HS-27A (cell line): ENCODE measurements at regions not wholly inside any gene's neighbourhood (a gene's known extent, or its start where the extent isn't known, plus 50 kb on each side); places are given as distances from the start of the nearest gene placed in this dataset.

Experiments
- DNase-seq: peaks from one replicate; pipeline ENCODE4 v3.0.0-alpha.2; 2012; ENCODE audit warnings: low read depth, missing footprints

GRCh38 chr5:38207343-38207742 is 51.0 kb upstream of the EGFLAM start:
- no peak for DNase-seq

DNA sequence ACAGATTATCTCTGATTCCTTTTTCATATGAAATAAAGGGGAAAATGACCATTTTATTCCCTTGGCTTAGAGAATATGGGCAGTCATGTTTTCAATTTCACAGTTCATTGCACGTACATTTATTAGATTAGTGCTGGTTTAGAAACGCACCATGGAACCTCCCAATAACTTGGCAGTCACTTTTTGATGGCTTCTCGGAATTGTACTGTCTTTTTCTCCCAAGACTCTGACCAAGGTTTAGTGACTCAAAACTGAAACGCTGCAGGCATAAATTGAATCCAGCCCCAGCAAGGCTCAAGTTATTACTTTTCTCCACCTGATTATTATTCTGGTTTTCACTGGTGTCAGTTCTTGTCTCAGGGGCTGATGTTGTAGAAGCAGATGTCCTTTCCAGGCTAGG is 55.6 kb upstream of the EGFLAM start:
- DNase-seq, result no peak

DNA sequence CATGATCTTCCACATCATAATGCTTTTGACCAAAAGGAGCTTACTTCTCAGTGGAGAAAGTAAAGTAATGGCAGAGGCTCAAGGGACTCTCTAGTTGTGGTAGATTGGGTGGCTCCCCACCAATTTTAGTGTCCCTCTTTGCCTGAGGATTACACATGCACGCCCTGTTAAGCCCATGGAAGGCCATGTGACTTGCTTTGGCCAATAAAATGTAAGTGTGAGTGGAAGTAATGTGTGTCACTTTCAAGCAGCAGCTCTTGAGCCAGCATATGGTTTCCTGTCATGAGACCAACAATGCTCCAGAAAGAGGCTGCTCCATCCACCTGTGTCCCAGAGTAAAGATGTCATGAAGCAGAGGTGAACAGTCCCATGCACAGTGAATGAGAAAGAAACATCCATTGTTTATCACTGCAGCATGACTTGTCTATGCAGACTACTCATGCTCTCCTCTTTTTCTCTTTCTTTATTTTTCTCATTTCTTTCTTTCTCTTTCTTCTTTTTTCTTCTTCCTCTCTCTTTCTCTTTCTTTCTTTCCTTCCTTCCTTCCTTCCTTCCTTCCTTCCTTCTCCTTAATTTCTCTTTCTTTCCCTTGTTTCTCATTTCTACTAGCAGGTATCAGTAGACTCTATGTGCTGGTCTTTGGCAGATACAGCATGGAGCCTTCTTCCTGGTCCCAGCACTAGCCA is 57.3 kb upstream of the EGFLAM start:
- no peak for DNase-seq

- DNase-seq, result no peak
Observed at GRCh38 chr5:38197118-38197517, 61.2 kb upstream of the EGFLAM start.

- peak; percentile 36 for DNase-seq
Observed at GRCh38 chr5:38193015-38193581, 65.3 kb upstream of the EGFLAM start.

GRCh38 chr5:38191693-38192092 is 66.7 kb upstream of the EGFLAM start:
- DNase-seq, result no peak

GRCh38 chr5:38190111-38190510 is 68.2 kb upstream of the EGFLAM start:
- DNase-seq, result no peak

DNA sequence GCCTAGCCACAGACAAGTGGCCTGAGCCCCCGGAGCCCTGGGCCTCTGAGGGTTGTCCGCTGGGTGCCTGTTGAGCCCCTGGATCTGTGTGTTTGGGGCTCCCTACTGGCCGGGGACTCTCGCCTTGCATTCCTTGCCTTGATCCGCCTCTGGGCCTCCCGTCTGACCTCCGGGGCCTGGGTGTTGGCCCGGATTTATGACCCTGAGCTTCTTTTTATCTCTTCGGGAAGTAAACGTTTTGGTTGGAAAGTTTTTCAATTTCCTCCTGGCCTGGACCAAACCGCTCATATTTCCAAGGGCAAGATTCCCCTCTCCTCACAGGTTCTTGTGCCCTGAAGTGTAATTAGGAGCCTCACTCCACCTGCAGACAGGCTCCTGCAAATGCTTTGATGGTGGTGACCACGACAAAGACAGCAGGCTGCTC is 69.3 kb upstream of the EGFLAM start:
- DNase-seq, result no peak

DNA sequence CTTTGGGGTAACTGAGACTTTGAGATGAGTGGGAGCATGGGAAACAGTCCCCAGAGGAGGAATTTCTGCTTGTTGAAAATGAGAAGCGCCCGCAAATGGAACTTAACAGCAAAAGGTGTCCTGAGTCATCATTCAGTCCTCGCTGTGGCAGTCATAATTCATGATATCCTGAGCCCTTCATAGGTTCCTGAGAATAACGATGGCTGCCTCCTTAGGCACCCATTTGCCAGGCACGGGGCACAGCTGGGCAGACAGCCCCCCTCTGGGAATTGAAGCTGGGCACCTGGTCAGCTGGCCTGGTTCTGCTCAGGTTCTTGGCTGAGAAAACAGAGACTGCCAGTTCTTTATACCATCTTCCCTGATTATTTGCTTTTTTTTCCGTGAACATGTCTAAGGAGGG is 69.8 kb upstream of the EGFLAM start:
- DNase-seq, result no peak

GRCh38 chr5:38187532-38187931 is 70.8 kb upstream of the EGFLAM start:
- DNase-seq, result no peak

DNA sequence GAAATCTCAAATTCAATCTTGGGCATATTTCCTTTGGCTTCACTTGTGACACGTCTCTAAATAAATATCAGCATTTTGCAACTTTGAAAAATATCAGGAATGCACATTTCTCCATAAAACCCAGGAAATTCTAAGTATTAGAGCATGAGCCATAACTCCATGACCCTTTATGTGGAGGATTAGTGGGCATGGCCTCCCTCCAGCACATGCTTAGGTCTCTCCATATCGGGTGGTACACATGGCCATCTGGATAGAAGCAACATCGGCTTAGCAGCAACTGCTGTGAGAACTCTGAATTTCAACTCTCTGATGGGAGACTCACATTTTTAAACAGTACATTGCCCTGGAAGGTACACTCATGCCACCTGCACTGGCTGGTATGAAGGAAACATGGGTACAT is 73.7 kb upstream of the EGFLAM start:
- DNase-seq, result no peak

DNA sequence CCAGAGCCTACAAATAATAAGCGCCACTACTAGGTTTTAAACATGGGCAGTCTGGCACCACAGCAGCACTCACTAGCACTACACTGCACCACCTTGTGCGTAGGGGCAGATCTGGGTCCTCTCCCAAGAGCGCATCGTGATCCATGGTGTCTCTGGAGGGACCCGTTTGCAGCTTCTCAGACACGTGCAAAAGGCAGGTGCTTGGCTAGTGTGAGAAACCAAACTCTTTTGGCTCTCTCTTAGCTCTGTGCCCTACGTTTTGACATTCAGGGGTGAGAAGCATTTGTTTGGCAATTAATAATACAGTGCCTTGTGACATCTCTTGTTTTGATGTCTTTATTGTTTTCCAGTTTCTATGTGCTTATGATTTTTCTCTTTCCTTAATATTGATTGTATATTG is 75.4 kb upstream of the EGFLAM start:
- DNase-seq, result no peak

DNA sequence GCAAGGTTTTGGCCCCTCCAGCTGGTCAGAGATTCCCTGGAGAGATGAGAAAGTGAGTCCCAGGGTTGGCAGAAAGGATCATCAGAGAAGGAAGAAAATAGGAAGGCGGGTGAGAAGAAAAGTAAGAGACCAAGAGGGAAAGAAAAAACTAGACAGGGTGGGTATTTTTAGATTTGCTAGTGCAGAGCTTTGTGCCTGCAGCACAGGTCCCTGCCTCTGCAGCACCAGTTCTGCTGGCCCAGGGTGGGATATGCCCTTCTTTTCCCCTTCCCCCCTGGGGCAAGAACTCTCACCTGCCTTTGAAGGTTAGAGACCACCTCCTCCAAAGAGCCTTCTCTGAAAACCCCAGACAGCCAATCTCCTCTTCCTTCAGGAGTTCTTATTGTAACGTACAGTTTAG is 90.3 kb upstream of the EGFLAM start:
- DNase-seq, result no peak

- DNase-seq, result no peak
Observed at GRCh38 chr5:38167562-38167996, 90.8 kb upstream of the EGFLAM start.

GRCh38 chr5:38166832-38167231 is 91.5 kb upstream of the EGFLAM start:
- no peak for DNase-seq

GRCh38 chr5:38165435-38165834 is 92.9 kb upstream of the EGFLAM start:
- no peak for DNase-seq

- DNase-seq, result no peak
Observed at GRCh38 chr5:38164776-38165399, 93.5 kb upstream of the EGFLAM start.

- no peak for DNase-seq
Observed at GRCh38 chr5:38163636-38164237, 94.6 kb upstream of the EGFLAM start.

- DNase-seq, result no peak
Observed at GRCh38 chr5:38162625-38163024, 95.7 kb upstream of the EGFLAM start.

DNA sequence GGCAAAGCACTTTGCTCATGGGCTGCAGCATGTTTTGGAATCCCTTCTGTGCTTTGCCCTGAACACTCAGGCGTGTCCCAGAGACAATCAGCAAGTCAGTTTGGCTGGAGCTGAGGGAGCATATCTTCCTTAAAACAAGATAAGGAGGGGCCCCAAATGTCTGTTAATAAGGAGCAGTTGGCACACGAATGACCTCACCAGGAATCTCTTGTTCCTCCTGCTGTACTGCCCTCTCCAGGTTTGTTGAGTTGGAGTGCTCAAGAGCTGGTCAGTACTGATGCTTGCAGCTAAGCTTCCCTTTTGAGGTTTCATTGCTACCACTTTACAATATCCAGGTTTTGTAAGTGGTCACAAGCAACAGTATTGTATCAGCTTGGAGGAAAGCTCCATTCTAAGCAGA is 101.3 kb upstream of the EGFLAM start:
- no peak for DNase-seq

DNA sequence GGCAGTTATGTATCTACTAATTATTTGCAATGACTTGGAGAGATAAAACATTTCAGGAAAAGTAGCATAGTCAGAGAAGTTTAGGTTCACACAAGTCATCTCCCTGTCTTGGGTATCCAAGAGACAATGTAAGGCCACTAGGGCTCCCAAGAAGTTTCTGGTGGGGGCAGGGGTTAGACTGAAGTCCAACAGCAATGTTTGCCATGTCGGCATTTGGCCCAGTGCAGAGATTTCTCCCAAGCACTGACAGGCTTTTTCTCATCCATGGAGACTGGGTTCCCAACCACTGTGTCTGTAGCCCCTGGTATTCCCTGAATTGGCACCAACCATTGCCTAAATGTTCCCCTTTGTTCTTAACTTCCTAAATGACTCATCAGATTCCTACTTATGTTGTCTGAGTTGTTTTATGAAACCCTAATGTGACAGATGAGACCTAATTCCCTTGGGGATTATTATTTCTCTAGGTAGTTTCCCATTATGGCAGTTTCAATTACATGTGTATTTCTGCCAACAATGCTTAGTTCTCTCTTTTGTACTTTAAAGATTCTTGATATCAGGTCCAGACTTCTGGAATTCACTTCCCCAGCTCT is 103.6 kb upstream of the EGFLAM start:
- no peak for DNase-seq

- no peak for DNase-seq
Observed at GRCh38 chr5:38151878-38152277, 106.5 kb upstream of the EGFLAM start.

DNA sequence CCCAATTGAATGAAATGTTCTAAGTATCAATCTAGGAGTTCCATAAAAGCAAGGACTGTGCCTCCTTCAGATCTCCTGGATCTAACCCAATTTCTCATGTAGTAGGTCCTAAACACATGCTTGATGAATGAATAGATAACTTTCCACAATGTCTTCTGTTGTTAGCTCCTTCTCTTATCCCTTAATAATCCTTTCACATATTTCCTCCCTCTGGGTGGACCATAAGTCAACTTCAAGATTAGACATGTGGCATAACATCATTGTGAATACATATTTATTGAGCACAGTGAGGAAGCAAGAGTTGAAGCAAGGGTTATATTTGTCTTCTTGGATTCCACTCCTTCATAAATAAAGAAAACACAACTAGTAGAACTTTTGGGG is 108.6 kb upstream of the EGFLAM start:
- DNase-seq, result no peak
